ENCODE measurements at regions not wholly inside any gene's neighbourhood (a gene's known extent, or its start where the extent isn't known, plus 50 kb on each side); places are given as distances from the start of the nearest gene placed in this dataset.
"Not testable (repeated sequence)": the region's sequence is repeated elsewhere in the genome, so short reads cannot be mapped to it uniquely, and the experiment has no call there.

GRCh38 chrX:142299406-142299805 lies 94.3 kb upstream of the MAGEC2 start:
- in situ Hi-C loops (cut with HindIII; ENCODE audit: low sequenced_read_pairs), result no loop called here
- H3K4me3 ChIP-seq (ENCODE audit: low read depth, low read length), result no peak overlapping the region
- DNase-seq (ENCODE audit: low read depth, low spot score), result no peak
- TF ChIP-seq, protein P1, sequence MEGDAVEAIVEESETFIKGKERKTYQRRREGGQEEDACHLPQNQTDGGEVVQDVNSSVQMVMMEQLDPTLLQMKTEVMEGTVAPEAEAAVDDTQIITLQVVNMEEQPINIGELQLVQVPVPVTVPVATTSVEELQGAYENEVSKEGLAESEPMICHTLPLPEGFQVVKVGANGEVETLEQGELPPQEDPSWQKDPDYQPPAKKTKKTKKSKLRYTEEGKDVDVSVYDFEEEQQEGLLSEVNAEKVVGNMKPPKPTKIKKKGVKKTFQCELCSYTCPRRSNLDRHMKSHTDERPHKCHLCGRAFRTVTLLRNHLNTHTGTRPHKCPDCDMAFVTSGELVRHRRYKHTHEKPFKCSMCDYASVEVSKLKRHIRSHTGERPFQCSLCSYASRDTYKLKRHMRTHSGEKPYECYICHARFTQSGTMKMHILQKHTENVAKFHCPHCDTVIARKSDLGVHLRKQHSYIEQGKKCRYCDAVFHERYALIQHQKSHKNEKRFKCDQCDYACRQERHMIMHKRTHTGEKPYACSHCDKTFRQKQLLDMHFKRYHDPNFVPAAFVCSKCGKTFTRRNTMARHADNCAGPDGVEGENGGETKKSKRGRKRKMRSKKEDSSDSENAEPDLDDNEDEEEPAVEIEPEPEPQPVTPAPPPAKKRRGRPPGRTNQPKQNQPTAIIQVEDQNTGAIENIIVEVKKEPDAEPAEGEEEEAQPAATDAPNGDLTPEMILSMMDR (IDR thresholded peaks at IDR 0.05; ENCODE audit: low read depth, low read length), result no peak

- in situ Hi-C loops (cut with HindIII; ENCODE audit: low sequenced_read_pairs), result no loop called here
- H3K4me3 ChIP-seq (ENCODE audit: low read depth, low read length), result no peak overlapping the region
- DNase-seq (ENCODE audit: low read depth, low spot score), result no peak
- TF ChIP-seq, protein P1 (IDR thresholded peaks at IDR 0.05; ENCODE audit: low read depth, low read length), result no peak
Measured at GRCh38 chrX:142296421-142296820, 91.3 kb upstream of the MAGEC2 start.

GRCh38 chrX:142295190-142295589 lies 90.1 kb upstream of the MAGEC2 start:
- in situ Hi-C loops (cut with HindIII; ENCODE audit: low sequenced_read_pairs), result no loop called here
- no peak overlapping the region for H3K4me3 ChIP-seq (ENCODE audit: low read depth, low read length)
- TF ChIP-seq, protein P1 (IDR thresholded peaks at IDR 0.05; ENCODE audit: low read depth, low read length), result no peak
- no peak for DNase-seq (ENCODE audit: low read depth, low spot score)

- in situ Hi-C loops (cut with HindIII; ENCODE audit: low sequenced_read_pairs); DNase-seq (ENCODE audit: low read depth, low spot score); H3K4me3 ChIP-seq (ENCODE audit: low read depth, low read length): not testable (repeated sequence)
Measured at GRCh38 chrX:142270166-142270565, 65.1 kb upstream of the MAGEC2 start.

DNA sequence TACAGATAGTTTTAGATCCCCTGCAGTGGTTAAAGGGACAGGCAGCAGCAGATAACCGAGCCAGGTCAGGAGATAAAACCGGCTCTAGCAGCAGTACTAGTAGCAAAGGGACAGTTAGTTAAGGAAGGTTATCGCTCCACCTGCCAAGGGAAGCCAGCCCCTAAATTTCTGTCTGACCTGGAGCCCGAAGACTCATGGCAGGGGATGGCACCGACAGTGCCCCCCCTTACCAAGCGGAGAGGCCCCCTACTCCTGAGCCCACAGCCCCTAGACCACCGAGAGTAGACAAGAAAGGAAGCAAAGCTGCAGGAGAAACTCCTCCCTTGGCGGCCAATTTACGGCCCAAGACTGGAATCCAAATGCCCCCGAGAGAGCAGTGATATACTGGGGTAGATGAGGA lies 61.3 kb upstream of the MAGEC2 start:
- H3K4me3 ChIP-seq (ENCODE audit: low read depth, low read length), result no peak overlapping the region
- DNase-seq (ENCODE audit: low read depth, low spot score), result no peak
- TF ChIP-seq, protein P1 (IDR thresholded peaks at IDR 0.05; ENCODE audit: low read depth, low read length), result no peak
- in situ Hi-C loops (cut with HindIII; ENCODE audit: low sequenced_read_pairs), result no loop called here

GRCh38 chrX:142265549-142265948 lies 60.5 kb upstream of the MAGEC2 start:
- not testable (repeated sequence) for H3K4me3 ChIP-seq (ENCODE audit: low read depth, low read length)

GRCh38 chrX:142256935-142257334 lies 51.8 kb upstream of the MAGEC2 start:
- H3K4me3 ChIP-seq (ENCODE audit: low read depth, low read length), result no peak overlapping the region
- TF ChIP-seq, protein P1 (IDR thresholded peaks at IDR 0.05; ENCODE audit: low read depth, low read length), result no peak
- in situ Hi-C loops (cut with HindIII; ENCODE audit: low sequenced_read_pairs), result no loop called here
- no peak for DNase-seq (ENCODE audit: low read depth, low spot score)

More at GRCh38 chrX:142265549-142265948, 60.5 kb upstream of the MAGEC2 start:
- DNase-seq (ENCODE audit: low read depth, low spot score); in situ Hi-C loops (cut with HindIII; ENCODE audit: low sequenced_read_pairs): not testable (repeated sequence)
